ENCODE measurements at regions not wholly inside any gene's neighbourhood (a gene's known extent, or its start where the extent isn't known, plus 50 kb on each side); places are given as distances from the start of the nearest gene placed in this dataset.
A peak's percentile ranks its signal among the peaks of the same experiment; 100 is the strongest.

GRCh38 chr11:121899520-121899919, 216.5 kb downstream of the BLID start:
- Histone ChIP-seq H4K20me1 (ENCODE audit: insufficient read depth, low read length) (no peaks in the 10 kb centered on the region), H3K9ac (ENCODE audit: low read length) (no peak overlapping the region), H3K4me2 (ENCODE audit: low read length) (no peak overlapping the region), H3K79me2 (ENCODE audit: insufficient read depth, low read length) (no peaks in the 10 kb centered on the region), H3K4me3 (ENCODE audit: insufficient read depth, low read depth, low read length) (no peak overlapping the region), H3K9me3 (ENCODE audit: insufficient read depth, low read depth, low read length) (no peaks in the 10 kb centered on the region), H3K27ac (ENCODE audit: low read depth, low read length) (no peak overlapping the region), H3K4me1 (ENCODE audit: insufficient read depth, low read length) (peaks cover 3% of the 10 kb centered on the region), H3K27me3 (ENCODE audit: insufficient read depth, low read length) (no peaks in the 10 kb centered on the region), H2AFZ (ENCODE audit: low read depth, low read length) (no peak overlapping the region), H3K36me3 (ENCODE audit: insufficient read depth, low read length) (no peaks in the 10 kb centered on the region)
- Mint-ChIP-seq H3K9me3 (ENCODE audit: unreplicated experiment) (no peaks in the 10 kb centered on the region), H3K4me1 (ENCODE audit: low read depth, unreplicated experiment) (peaks cover 18% of the 10 kb centered on the region), H3K4me3 (ENCODE audit: unreplicated experiment) (no peak overlapping the region), H3K27ac (ENCODE audit: unreplicated experiment) (no peak overlapping the region), H3K27me3 (ENCODE audit: low read depth, unreplicated experiment) (no peaks in the 10 kb centered on the region), H3K36me3 (ENCODE audit: low read depth, unreplicated experiment) (no peaks in the 10 kb centered on the region)
- DNase-seq (ENCODE audit: low read depth) (no peak), FAIRE-seq (no peak)
- TF ChIP-seq EZH2 (IDR thresholded peaks at IDR 0.05; ENCODE audit: insufficient read depth, low read length) = no peak
- no peak for TF ChIP-seq CTCF (IDR thresholded peaks at IDR 0.05; ENCODE audit: insufficient read depth, low read depth, low read length)

GRCh38 chr11:121898903-121899302, 217.1 kb downstream of the BLID start:
- no peaks in the 10 kb centered on the region for H3K36me3 ChIP-seq (ENCODE audit: insufficient read depth, low read length)
- H3K4me3 ChIP-seq (ENCODE audit: insufficient read depth, low read depth, low read length) = no peak overlapping the region
- H3K9me3 ChIP-seq (ENCODE audit: insufficient read depth, low read depth, low read length) = no peaks in the 10 kb centered on the region
- DNase-seq (ENCODE audit: low read depth) = no peak
- Mint-ChIP-seq H3K36me3 (ENCODE audit: low read depth, unreplicated experiment) (no peaks in the 10 kb centered on the region), H3K9me3 (ENCODE audit: unreplicated experiment) (no peaks in the 10 kb centered on the region), H3K4me1 (ENCODE audit: low read depth, unreplicated experiment) (peaks cover 20% of the 10 kb centered on the region), H3K4me3 (ENCODE audit: unreplicated experiment) (no peak overlapping the region), H3K27ac (ENCODE audit: unreplicated experiment) (peak overlapping the region; percentile 1), H3K27me3 (ENCODE audit: low read depth, unreplicated experiment) (no peaks in the 10 kb centered on the region)
- FAIRE-seq = no peak
- no peak overlapping the region for H3K27ac ChIP-seq (ENCODE audit: low read depth, low read length)
- H4K20me1 ChIP-seq (ENCODE audit: insufficient read depth, low read length) = no peaks in the 10 kb centered on the region
- H2AFZ ChIP-seq (ENCODE audit: low read depth, low read length) = no peak overlapping the region
- TF ChIP-seq CTCF (IDR thresholded peaks at IDR 0.05; ENCODE audit: insufficient read depth, low read depth, low read length) (no peak), EZH2 (IDR thresholded peaks at IDR 0.05; ENCODE audit: insufficient read depth, low read length) (no peak)
- no peak overlapping the region for H3K9ac ChIP-seq (ENCODE audit: low read length)
- H3K4me1 ChIP-seq (ENCODE audit: insufficient read depth, low read length) = peaks cover 5% of the 10 kb centered on the region
- no peaks in the 10 kb centered on the region for H3K79me2 ChIP-seq (ENCODE audit: insufficient read depth, low read length)
- H3K4me2 ChIP-seq (ENCODE audit: low read length) = no peak overlapping the region
- no peaks in the 10 kb centered on the region for H3K27me3 ChIP-seq (ENCODE audit: insufficient read depth, low read length)

- DNase-seq (ENCODE audit: low read depth) (peak; percentile 74), FAIRE-seq (peak; percentile 64)
- Mint-ChIP-seq H3K27me3 (ENCODE audit: low read depth, unreplicated experiment) (no peaks in the 10 kb centered on the region), H3K9me3 (ENCODE audit: unreplicated experiment) (no peaks in the 10 kb centered on the region), H3K4me3 (ENCODE audit: unreplicated experiment) (no peak overlapping the region), H3K36me3 (ENCODE audit: low read depth, unreplicated experiment) (no peaks in the 10 kb centered on the region), H3K27ac (ENCODE audit: unreplicated experiment) (peak overlapping the region; percentile 87), H3K4me1 (ENCODE audit: low read depth, unreplicated experiment) (peaks cover 50% of the 10 kb centered on the region)
- Histone ChIP-seq H3K79me2 (ENCODE audit: insufficient read depth, low read length) (no peaks in the 10 kb centered on the region), H2AFZ (ENCODE audit: low read depth, low read length) (no peak overlapping the region), H3K9ac (ENCODE audit: low read length) (no peak overlapping the region), H3K4me1 (ENCODE audit: insufficient read depth, low read length) (peaks cover 24% of the 10 kb centered on the region), H4K20me1 (ENCODE audit: insufficient read depth, low read length) (no peaks in the 10 kb centered on the region), H3K36me3 (ENCODE audit: insufficient read depth, low read length) (no peaks in the 10 kb centered on the region), H3K27me3 (ENCODE audit: insufficient read depth, low read length) (no peaks in the 10 kb centered on the region), H3K9me3 (ENCODE audit: insufficient read depth, low read depth, low read length) (no peaks in the 10 kb centered on the region), H3K27ac (ENCODE audit: low read depth, low read length) (no peak overlapping the region), H3K4me2 (ENCODE audit: low read length) (peak overlapping the region; percentile 6), H3K4me3 (ENCODE audit: insufficient read depth, low read depth, low read length) (no peak overlapping the region)
- TF ChIP-seq CTCF (IDR thresholded peaks at IDR 0.05; ENCODE audit: insufficient read depth, low read depth, low read length) = no peak
- TF ChIP-seq EZH2 (IDR thresholded peaks at IDR 0.05; ENCODE audit: insufficient read depth, low read length) = no peak
Measured at GRCh38 chr11:121895919-121896318, 220.1 kb downstream of the BLID start.

Measured in astrocyte (in vitro differentiated cells and primary cell).